ENCODE measurements at regions not wholly inside any gene's neighbourhood (a gene's known extent, or its start where the extent isn't known, plus 50 kb on each side); places are given as distances from the start of the nearest gene placed in this dataset.

- no peak for TF ChIP-seq FOXA1 (IDR thresholded peaks at IDR 0.05)
- no peak for TF ChIP-seq SP1 (IDR thresholded peaks at IDR 0.05)
- TF ChIP-seq, protein P1, sequence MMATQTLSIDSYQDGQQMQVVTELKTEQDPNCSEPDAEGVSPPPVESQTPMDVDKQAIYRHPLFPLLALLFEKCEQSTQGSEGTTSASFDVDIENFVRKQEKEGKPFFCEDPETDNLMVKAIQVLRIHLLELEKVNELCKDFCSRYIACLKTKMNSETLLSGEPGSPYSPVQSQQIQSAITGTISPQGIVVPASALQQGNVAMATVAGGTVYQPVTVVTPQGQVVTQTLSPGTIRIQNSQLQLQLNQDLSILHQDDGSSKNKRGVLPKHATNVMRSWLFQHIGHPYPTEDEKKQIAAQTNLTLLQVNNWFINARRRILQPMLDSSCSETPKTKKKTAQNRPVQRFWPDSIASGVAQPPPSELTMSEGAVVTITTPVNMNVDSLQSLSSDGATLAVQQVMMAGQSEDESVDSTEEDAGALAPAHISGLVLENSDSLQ (IDR thresholded peaks at IDR 0.05), result no peak
- TF ChIP-seq NFRKB (IDR thresholded peaks at IDR 0.05), result no peak
- TF ChIP-seq HDGF (IDR thresholded peaks at IDR 0.05; ENCODE audit: borderline replicate concordance), result no peak
- TF ChIP-seq ARNT (IDR thresholded peaks at IDR 0.05), result no peak
- TF ChIP-seq ZNF384 (IDR thresholded peaks at IDR 0.05), result no peak
- no peak for TF ChIP-seq TARDBP (IDR thresholded peaks at IDR 0.05)
- no peak for TF ChIP-seq ELF4 (IDR thresholded peaks at IDR 0.05)
Observed at GRCh38 chr2:136195226-136195625, 77.3 kb upstream of the CXCR4 start.

Data from HEK293T (cell line).